Endothelial cell of umbilical vein (primary cell): ENCODE measurements at regions not wholly inside any gene's neighbourhood (a gene's known extent, or its start where the extent isn't known, plus 50 kb on each side); places are given as distances from the start of the nearest gene placed in this dataset.

Experiments
- BruUV-seq: library from RNA; stranded (reverse); fragments of 400-500 nt; replicated peaks from 2 replicates; lab custom pipeline; 2021; lab: Mats Ljungman, UMichigan
- CTCF ChIA-PET: fragments of 300-600, 350-600 bp; sonication (Branson Sonifier 250); formaldehyde crosslinking; loops from one replicate; lab custom pipeline; 2021; ENCODE audit warnings: antibody characterized with exemption, inconsistent platforms; lab: Charles Lee
- POLR2A ChIA-PET: fragments of 300-600, 350-600 bp; sonication (Branson Sonifier 250); formaldehyde crosslinking; loops from one replicate; lab custom pipeline; 2021; ENCODE audit warnings: antibody characterized with exemption, inconsistent platforms; lab: Charles Lee
- DNase-seq: peaks from one replicate; pipeline ENCODE4 v3.0.0-alpha.2; 2011; ENCODE audit warnings: low read depth, low spot score
- FAIRE-seq: peaks from 2 replicates; lab custom pipeline; 2011; peaks lifted over from hg19 to GRCh38; lab: Jason Lieb, UNC
- H2AFZ ChIP-seq: 2 replicates; pipeline ENCODE4 v1.6.0; 2012; ENCODE audit warnings: low read depth, low read length, control low read depth, inconsistent platforms
- H3K27ac ChIP-seq: 2 replicates; pipeline ENCODE4 v1.5.1; 2011; ENCODE audit warnings: low read depth, mild to moderate bottlenecking, control low read depth, low read length, moderate library complexity; ENCODE audit not compliant: insufficient read depth
- H3K27me3 ChIP-seq, 2 experiments: 2 replicates each; pipeline versions ENCODE4 v1.6.0 to v1.6.1; 2011; ENCODE audit warnings: low read length in 2 of 2, mixed read lengths in 1 of 2; ENCODE audit not compliant: control insufficient read depth in 2 of 2, insufficient read depth in 2 of 2
- H3K36me3 ChIP-seq, 2 experiments: 2 replicates in 1 of 2; 3 replicates in 1 of 2; pipeline ENCODE4 v1.5.1; 2011; ENCODE audit warnings: low read length in 2 of 2, mild to moderate bottlenecking in 1 of 2, moderate library complexity in 1 of 2; ENCODE audit not compliant: control insufficient read depth in 2 of 2, insufficient read depth in 2 of 2; ENCODE audit errors: extremely low read depth in 1 of 2
- H3K4me1 ChIP-seq: 3 replicates; pipeline ENCODE4 v1.5.1; 2011; ENCODE audit warnings: mild to moderate bottlenecking, low read length; ENCODE audit not compliant: control insufficient read depth, insufficient read depth; ENCODE audit errors: extremely low read depth
- H3K4me2 ChIP-seq: 2 replicates; pipeline ENCODE4 v1.6.1; 2011; ENCODE audit warnings: low read length, control low read depth, mixed read lengths; ENCODE audit not compliant: insufficient read depth
- H3K4me3 ChIP-seq, 3 experiments: fragments of 200-600 bp in 1 of 3; sonication (generic), shearing (Covaris generic) in 1 of 3; replicated peaks in 1 of 3; 2 replicates each; pipeline ENCODE4 v1.5.1; 2011 to 2016; ENCODE audit warnings: control low read depth in 3 of 3, low read length in 3 of 3, mild to moderate bottlenecking in 2 of 3, inconsistent platforms in 1 of 3, low read depth in 1 of 3, moderate library complexity in 1 of 3; ENCODE audit not compliant: insufficient read depth in 1 of 3
- H3K79me2 ChIP-seq: 2 replicates; pipeline ENCODE4 v1.6.0; 2012; ENCODE audit warnings: low read length, inconsistent platforms; ENCODE audit not compliant: control insufficient read depth, insufficient read depth
- H3K9ac ChIP-seq: replicated peaks from 2 replicates; pipeline ENCODE3; 2011; ENCODE audit warnings: low read length, control low read depth; ENCODE audit not compliant: insufficient read depth; ENCODE audit errors: extremely low read depth
- H3K9me1 ChIP-seq: replicated peaks from 3 replicates; pipeline ENCODE4 v1.6.0; 2011; ENCODE audit warnings: mild to moderate bottlenecking, low read length; ENCODE audit not compliant: control insufficient read depth, insufficient read depth; ENCODE audit errors: extremely low read depth
- H3K9me3 ChIP-seq: replicated peaks from 2 replicates; pipeline ENCODE4 v1.5.1; 2012; ENCODE audit warnings: low read length, inconsistent platforms; ENCODE audit not compliant: control insufficient read depth, insufficient read depth
- H4K20me1 ChIP-seq: replicated peaks from 2 replicates; pipeline ENCODE3; 2011; ENCODE audit warnings: mild to moderate bottlenecking, low read length; ENCODE audit not compliant: control insufficient read depth, insufficient read depth; ENCODE audit errors: extremely low read depth
- CTCF ChIP-seq, 2 donors: IDR thresholded peaks; 1 replicate in 1 of 2; 2 replicates in 1 of 2; pipeline ENCODE4 v1.5.1; 2011; ENCODE audit warnings: low read length in 2 of 2, mild to moderate bottlenecking in 2 of 2, moderate library complexity in 2 of 2, control low read depth in 1 of 2, inconsistent platforms in 1 of 2, low read depth in 1 of 2; ENCODE audit not compliant: insufficient read depth in 1 of 2; ENCODE audit errors: extremely low read depth in 1 of 2
- EZH2 ChIP-seq: IDR thresholded peaks from 2 replicates; pipeline ENCODE4 v1.6.1; 2012; ENCODE audit warnings: borderline replicate concordance, low read depth, mild to moderate bottlenecking, moderate library complexity, low read length, inconsistent platforms; ENCODE audit not compliant: severe bottlenecking
- FOS ChIP-seq: IDR thresholded peaks from 2 replicates; pipeline ENCODE4 v1.6.1; 2011; ENCODE audit warnings: mild to moderate bottlenecking, low read length, moderate library complexity, borderline replicate concordance; ENCODE audit not compliant: insufficient read depth
- GATA2 ChIP-seq: IDR thresholded peaks from 2 replicates; pipeline ENCODE4 v1.7.0; 2011; ENCODE audit warnings: low read depth, mild to moderate bottlenecking, moderate library complexity, mixed read lengths, low read length; ENCODE audit not compliant: insufficient read length, insufficient read depth
- JUN ChIP-seq: IDR thresholded peaks from 2 replicates; pipeline ENCODE4 v1.6.1; 2011; ENCODE audit warnings: borderline replicate concordance, low read depth; ENCODE audit not compliant: insufficient read length, insufficient read depth
- MAX ChIP-seq: IDR thresholded peaks from 2 replicates; pipeline ENCODE4 v1.6.1; 2011; ENCODE audit not compliant: insufficient read depth, insufficient read length
- MYC ChIP-seq: IDR thresholded peaks from one replicate; pipeline ENCODE4 v1.6.1; 2011; ENCODE audit warnings: mild to moderate bottlenecking, low read depth, low read length
- POLR2A ChIP-seq: IDR thresholded peaks from 2 replicates; pipeline ENCODE4 v1.6.1; 2012; ENCODE audit warnings: low read depth, mild to moderate bottlenecking, control low read depth, low read length
- POLR2AphosphoS5 ChIP-seq: IDR thresholded peaks from 2 replicates; pipeline ENCODE4 v1.6.1; 2012; ENCODE audit warnings: low read depth, mild to moderate bottlenecking, control low read depth, low read length, moderate library complexity; ENCODE audit not compliant: insufficient read depth
- dilution Hi-C: fragments of 300-500 bp; cut with MboI; formaldehyde crosslinking; loops from one replicate; pipeline ENCODE4 v1.15.0; 2019; ENCODE audit warnings: low sequenced_read_pairs; ENCODE audit not compliant: extremely low pct_ligation_motif_present
- intact Hi-C: fragments of 100-400 bp; cut with micrococcal nuclease; formaldehyde crosslinking; loops from one replicate; pipeline ENCODE4 v1.10.0; 2022

- Histone ChIP-seq H3K9me3 (peaks cover 2% of the 10 kb centered on the region), H3K4me1 (no peaks in the 10 kb centered on the region), H3K79me2 (no peaks in the 10 kb centered on the region), H3K9me1 (no peaks in the 10 kb centered on the region), H3K9ac (no peak overlapping the region), H2AFZ (no peak overlapping the region), H3K4me2 (no peak overlapping the region), H3K36me3 (no peaks in the 10 kb centered on the region), H3K4me3 (no peak overlapping the region), H3K27ac (no peak overlapping the region), H4K20me1 (no peaks in the 10 kb centered on the region), H3K27me3 (no peaks in the 10 kb centered on the region)
- no peak for TF ChIP-seq EZH2
- no peak for TF ChIP-seq JUN
- TF ChIP-seq CTCF (IDR thresholded peaks at IDR 0.05; ENCODE audit: extremely low read depth in 1 of 2, insufficient read depth in 1 of 2, low read depth in 1 of 2, low read length in 2 of 2): no peak
- TF ChIP-seq POLR2AphosphoS5: no peak
- no peak for TF ChIP-seq FOS
- TF ChIP-seq MYC: no peak
- no peak for TF ChIP-seq GATA2
- TF ChIP-seq MAX: no peak
- no peak for TF ChIP-seq POLR2A
- intact Hi-C loops: no loop called here
- FAIRE-seq (no peak), DNase-seq (no peak)
- CTCF ChIA-PET: no interaction called here
- dilution Hi-C loops: no loop called here
- no TSS peak for BruUV-seq
- POLR2A ChIA-PET: no interaction called here
These were observed 367.4 kb downstream of the IL20RB start for GRCh38 chr3:137325170-137325569.
